NCI-H128 (cell line): ENCODE measurements at regions not wholly inside any gene's neighbourhood (a gene's known extent, or its start where the extent isn't known, plus 50 kb on each side); places are given as distances from the start of the nearest gene placed in this dataset.

Experiments used
- DNase-seq: peaks from one replicate; lab custom pipeline; 2025; ENCODE audit not compliant: unreplicated experiment; lab: John Stamatoyannopoulos, UW

- no peak for DNase-seq
These were observed 1236.5 kb downstream of the SLC16A7 start for GRCh38 chr12:60832290-60832689.

DNA sequence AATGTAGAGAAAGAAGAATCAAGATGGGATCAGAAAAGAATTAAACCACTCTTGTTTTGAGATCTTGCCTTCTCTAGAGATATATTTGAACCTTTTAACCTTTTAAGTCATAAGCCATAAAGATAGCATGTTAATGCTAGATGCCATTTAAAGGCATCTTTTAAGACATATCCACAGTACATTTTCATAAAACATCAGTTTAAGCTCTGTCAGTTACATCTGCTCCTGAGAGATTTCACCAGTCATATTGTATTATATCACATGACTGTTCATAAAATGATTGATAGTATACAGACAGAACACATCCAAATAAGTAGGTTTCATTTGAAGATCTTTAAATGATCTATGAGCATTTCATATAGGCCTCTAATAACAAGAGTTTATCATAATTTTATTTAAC is 1238.5 kb downstream of the SLC16A7 start:
- DNase-seq: no peak

DNA sequence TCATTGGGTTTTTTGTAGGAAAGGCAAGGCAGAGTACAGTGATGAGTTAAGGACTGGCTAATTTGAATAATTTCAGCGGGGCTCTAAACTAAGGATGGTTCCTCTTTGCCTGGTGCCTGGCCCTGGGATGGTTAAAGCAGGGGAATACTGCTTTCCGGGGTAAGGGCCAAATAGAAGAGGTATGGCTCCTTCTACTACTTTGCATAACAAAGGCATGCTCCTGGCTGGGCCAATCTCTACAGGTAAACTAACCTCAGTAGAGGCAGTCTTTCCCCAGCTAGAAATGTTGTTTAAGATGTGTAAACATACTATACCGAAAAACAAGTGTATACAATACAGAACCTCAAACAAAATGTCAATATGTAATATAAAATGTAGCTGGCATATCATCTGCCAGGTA is 1239.0 kb downstream of the SLC16A7 start:
- DNase-seq: no peak

DNA sequence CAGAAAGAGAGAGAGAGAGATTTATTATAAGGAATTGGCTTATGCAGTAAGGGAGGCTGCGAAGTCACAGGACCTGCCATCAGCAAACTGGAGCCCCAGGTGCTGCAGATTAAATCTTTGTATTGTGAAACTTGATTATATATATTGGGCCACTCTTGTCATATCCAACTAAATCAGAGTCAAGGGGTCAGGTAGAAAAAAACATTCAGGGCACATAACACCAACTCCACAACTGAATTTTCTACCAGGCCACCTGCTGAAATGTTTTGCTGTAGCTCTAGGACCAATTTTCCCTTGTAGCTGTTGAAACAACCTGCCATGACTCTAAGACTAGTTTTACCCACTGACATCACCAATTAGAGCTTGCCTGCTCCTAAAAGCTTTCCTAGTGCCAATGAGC is 1240.8 kb downstream of the SLC16A7 start:
- no peak for DNase-seq

- DNase-seq: no peak
These were observed 1246.4 kb downstream of the SLC16A7 start for GRCh38 chr12:60842181-60842580.

DNA sequence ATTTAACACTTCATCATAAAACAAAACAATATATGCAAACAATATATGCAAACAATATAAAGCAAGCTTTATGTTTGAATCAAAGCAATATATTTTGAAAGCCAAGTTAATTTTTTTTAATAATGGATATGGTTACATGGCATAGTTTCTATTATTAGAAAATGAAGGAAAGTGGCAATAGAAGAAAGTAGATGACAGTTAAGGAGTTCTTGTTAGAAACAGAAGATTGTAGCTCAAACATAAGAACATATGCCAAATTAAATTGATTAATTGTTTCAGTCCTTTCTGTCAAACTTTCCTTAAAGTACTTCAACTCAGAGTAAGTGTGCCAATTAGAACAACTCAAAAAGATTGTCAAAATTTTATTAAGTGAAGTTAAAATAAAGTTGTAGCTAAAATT is 1248.3 kb downstream of the SLC16A7 start:
- DNase-seq: no peak

DNA sequence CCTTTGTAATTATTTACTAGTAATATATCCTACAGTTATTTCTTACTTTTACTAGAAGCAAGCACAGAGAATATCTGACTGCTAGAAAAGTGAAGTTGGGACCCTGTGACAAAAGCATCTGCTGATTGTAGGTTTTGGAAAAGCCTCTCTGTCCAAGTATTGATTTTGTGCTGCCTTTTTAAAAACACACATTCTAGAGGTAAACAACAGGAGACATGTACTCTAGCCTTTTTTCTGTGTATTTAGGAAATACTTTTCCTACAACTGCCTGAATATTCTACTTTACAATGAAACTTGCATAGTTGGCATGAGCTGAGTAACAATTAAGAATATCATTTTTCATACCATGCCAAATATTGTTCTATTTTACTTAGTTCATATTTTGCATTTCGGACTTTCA is 1249.0 kb downstream of the SLC16A7 start:
- DNase-seq: no peak

GRCh38 chr12:60845696-60846095 is 1249.9 kb downstream of the SLC16A7 start:
- no peak for DNase-seq

- no peak for DNase-seq
These were observed 1251.5 kb downstream of the SLC16A7 start for GRCh38 chr12:60847281-60847680.

- DNase-seq: no peak
These were observed 1253.9 kb downstream of the SLC16A7 start for GRCh38 chr12:60849723-60850122.

- no peak for DNase-seq
These were observed 1257.6 kb downstream of the SLC16A7 start for GRCh38 chr12:60853407-60853806.

- no peak for DNase-seq
These were observed 1267.6 kb downstream of the SLC16A7 start for GRCh38 chr12:60863421-60863820.

DNA sequence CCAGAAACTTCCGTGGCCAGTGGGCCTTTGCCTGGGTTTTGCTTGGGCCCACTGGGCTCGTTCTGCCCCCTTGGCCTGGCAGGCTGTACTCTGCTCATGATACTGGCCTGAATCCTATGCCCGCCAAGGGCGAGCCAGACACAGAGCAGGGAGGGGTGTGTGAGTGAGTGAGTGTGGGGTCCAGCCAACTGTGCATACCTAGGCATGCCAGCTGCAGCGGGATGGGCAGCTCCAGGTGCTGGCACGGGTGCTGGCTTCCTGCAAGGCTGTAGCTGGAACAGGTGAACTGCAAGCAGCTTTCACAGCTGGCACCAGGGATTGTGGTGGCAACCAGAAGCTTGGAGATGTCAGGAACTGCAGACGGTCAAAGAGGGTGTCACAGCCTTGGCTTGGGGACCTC is 1276.4 kb downstream of the SLC16A7 start:
- DNase-seq: no peak

- no peak for DNase-seq
These were observed 1277.3 kb downstream of the SLC16A7 start for GRCh38 chr12:60872850-60873713.

- no peak for DNase-seq
These were observed 1278.3 kb downstream of the SLC16A7 start for GRCh38 chr12:60874091-60874490.

GRCh38 chr12:60920841-60921495 is 1325.1 kb downstream of the SLC16A7 start:
- DNase-seq: no peak

- DNase-seq: no peak
These were observed 1325.7 kb downstream of the SLC16A7 start for GRCh38 chr12:60921541-60921940.

DNA sequence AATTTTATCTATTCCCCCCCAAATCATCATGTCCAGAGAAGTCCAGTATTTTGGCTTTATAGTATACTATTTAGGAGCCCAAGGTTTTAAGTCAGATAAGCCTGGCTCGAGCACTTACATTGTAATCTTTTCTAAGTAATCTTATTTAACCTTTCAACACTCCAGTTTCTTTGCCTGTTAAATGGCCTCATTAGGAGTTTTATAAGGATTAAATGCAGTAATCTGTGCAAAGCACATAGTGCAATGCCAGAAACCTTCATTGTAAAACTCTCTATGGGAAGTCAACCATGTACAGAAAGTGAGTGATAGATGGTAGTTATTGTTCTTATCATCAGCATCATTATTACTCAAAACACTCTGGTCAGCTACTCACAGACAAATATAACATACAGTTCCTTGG is 1330.4 kb downstream of the SLC16A7 start:
- DNase-seq: no peak

- no peak for DNase-seq
These were observed 1330.1 kb upstream of the USP15 start for GRCh38 chr12:60930151-60930550.

DNA sequence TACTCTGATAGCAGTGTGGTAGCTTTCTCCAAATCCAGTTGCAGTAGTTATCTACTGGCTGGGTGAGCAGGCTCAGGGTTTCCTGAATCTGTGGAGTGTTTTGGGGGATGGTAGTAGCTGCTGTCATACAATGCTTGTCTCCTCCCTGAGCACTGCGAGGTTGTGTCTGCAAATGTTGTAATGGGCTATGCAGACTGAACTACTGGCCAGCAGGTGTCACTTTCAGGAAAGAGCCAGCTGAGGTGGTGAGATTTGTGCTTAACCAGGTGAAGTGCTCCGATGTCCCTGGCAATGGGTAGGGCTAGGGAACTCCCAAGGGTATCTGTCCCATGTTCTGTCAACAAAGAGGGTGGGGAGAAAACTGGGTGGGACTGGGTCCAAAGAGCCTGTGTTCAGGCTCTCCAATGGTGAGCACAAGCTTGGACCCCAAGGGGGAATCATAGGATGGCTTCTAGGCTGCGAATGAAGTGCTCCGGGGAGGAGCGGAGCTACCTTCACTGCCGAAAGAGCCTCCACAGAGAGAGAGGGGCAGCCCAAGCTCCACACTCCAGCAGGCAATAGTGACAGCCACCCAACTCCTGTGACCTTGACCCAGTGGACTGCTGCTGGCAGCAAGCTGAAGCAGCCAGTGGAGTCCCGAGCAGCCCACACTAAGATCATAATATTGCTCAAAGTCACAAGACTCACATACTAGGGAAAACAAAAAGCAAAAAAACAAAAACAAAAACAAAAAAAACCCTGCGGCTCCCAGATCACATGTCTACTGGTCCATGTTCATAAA is 1324.0 kb upstream of the USP15 start:
- DNase-seq: no peak

GRCh38 chr12:60947533-60947932 is 1312.7 kb upstream of the USP15 start:
- DNase-seq: no peak

DNA sequence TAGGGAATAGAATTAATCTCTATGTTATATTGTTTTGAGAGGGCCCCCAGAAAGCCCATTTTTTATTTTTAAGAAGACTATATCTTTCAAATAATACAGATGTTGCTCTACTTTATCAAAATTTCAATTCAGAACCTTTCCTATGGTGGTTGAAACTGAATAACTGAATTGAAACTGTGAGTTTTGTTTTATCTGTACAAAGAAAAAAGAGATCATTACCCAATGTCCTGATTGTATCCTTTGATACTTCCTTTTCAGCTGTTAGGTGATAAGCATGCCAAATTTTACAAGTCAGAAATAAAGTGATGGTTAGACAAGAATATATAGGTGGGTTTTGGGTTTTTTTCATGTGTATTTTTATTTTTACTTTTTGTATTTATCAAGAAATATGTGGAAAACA is 1293.1 kb upstream of the USP15 start:
- no peak for DNase-seq
